Testis (tissue), 2 donors: ENCODE measurements at regions not wholly inside any gene's neighbourhood (a gene's known extent, or its start where the extent isn't known, plus 50 kb on each side); places are given as distances from the start of the nearest gene placed in this dataset.

Source experiments
- DNase-seq: peaks from one replicate; pipeline ENCODE4 v3.0.0-alpha.2; 2019
- H3K27ac ChIP-seq, 2 donors: fragments of 200-600 bp; sonication (generic); one replicate each; pipeline ENCODE4 v1.5.1; 2019
- H3K27me3 ChIP-seq: fragments of 200-600 bp; sonication (generic); one replicate; pipeline ENCODE4 v1.5.1; 2019
- H3K36me3 ChIP-seq: fragments of 200-600 bp; sonication (generic); one replicate; pipeline ENCODE4 v1.5.1; 2017; ENCODE audit warnings: low read depth; ENCODE audit errors: missing control alignments
- H3K4me1 ChIP-seq: fragments of 200-600 bp; sonication (generic); one replicate; pipeline ENCODE4 v1.5.1; 2019
- H3K4me3 ChIP-seq, 2 donors: fragments of 200-600 bp; sonication (generic); one replicate each; pipeline ENCODE4 v1.5.1; 2017 to 2019
- H3K9me3 ChIP-seq: fragments of 200-600 bp; sonication (generic); one replicate; pipeline ENCODE4 v1.5.1; 2017
- CTCF ChIP-seq, 3 experiments: fragments of 450-650 bp in 2 of 3; fragments of 200-600 bp in 1 of 3; sonication (generic) in 1 of 3; IDR thresholded peaks; one replicate each; pipeline ENCODE4 v1.5.1; 2016 to 2019; ENCODE audit warnings: antibody characterized with exemption in 3 of 3, mild to moderate bottlenecking in 2 of 3, moderate library complexity in 1 of 3
- POLR2A ChIP-seq: fragments of 450-650 bp; IDR thresholded peaks from one replicate; pipeline ENCODE4 v1.6.1; 2017; ENCODE audit warnings: antibody characterized with exemption, mild to moderate bottlenecking, moderate library complexity
- WGBS, 2 donors: methylation state at CpG; one replicate each; pipeline ENCODE4 v1.1.5; 2018; 5-methylcytosine and 5-hydroxymethylcytosine counted together
- intact Hi-C: fragments of 100-400 bp; cut with DNase I; formaldehyde crosslinking; loops from one replicate; pipeline ENCODE4 v1.15.1; 2023; ENCODE audit warnings: low total_unique reads

GRCh38 chr10:114753126-114753525 is 68.5 kb upstream of the FHIP2A start:
- H3K27ac ChIP-seq: no peak overlapping the region
- WGBS, 2 donors: 78 to 83% methylated on average over 5 of the region's 5 CpGs
- H3K27me3 ChIP-seq: no peaks in the 10 kb centered on the region
- intact Hi-C loops: no loop called here
- TF ChIP-seq CTCF (IDR thresholded peaks at IDR 0.05): no peak
- no peak for TF ChIP-seq POLR2A
- no peak for DNase-seq
- no peaks in the 10 kb centered on the region for H3K9me3 ChIP-seq
- no peaks in the 10 kb centered on the region for H3K36me3 ChIP-seq
- no peaks in the 10 kb centered on the region for H3K4me1 ChIP-seq
- H3K4me3 ChIP-seq: no peak overlapping the region

- DNase-seq: no peak
- 72 to 80% methylated on average over 15 of the region's 15 CpGs for WGBS, 2 donors
- intact Hi-C loops: no loop called here
Observed at GRCh38 chr10:114754445-114755320, 66.9 kb upstream of the FHIP2A start.

GRCh38 chr10:114755537-114755936 is 66.0 kb upstream of the FHIP2A start:
- Histone ChIP-seq H3K4me1 (no peaks in the 10 kb centered on the region), H3K4me3 (no peak overlapping the region), H3K27ac (no peak overlapping the region), H3K36me3 (no peaks in the 10 kb centered on the region), H3K27me3 (no peaks in the 10 kb centered on the region), H3K9me3 (no peaks in the 10 kb centered on the region)
- DNase-seq: no peak
- intact Hi-C loops: no loop called here
- no peak for TF ChIP-seq POLR2A
- TF ChIP-seq CTCF (IDR thresholded peaks at IDR 0.05): no peak
- WGBS, 2 donors: 83 to 96% methylated on average over 7 of the region's 7 CpGs

More at GRCh38 chr10:114754445-114755320, 66.9 kb upstream of the FHIP2A start:
- no peaks in the 10 kb centered on the region for H3K9me3 ChIP-seq
- no peaks in the 10 kb centered on the region for H3K27me3 ChIP-seq
- H3K4me1 ChIP-seq: no peaks in the 10 kb centered on the region
- H3K4me3 ChIP-seq: no peak overlapping the region
- H3K27ac ChIP-seq: no peak overlapping the region
- no peaks in the 10 kb centered on the region for H3K36me3 ChIP-seq
- TF ChIP-seq CTCF (IDR thresholded peaks at IDR 0.05) (no peak), POLR2A (no peak)

GRCh38 chr10:114758331-114758730 is 63.2 kb upstream of the FHIP2A start:
- no peaks in the 10 kb centered on the region for H3K36me3 ChIP-seq
- H3K9me3 ChIP-seq: no peaks in the 10 kb centered on the region
- WGBS, 2 donors: 69 to 71% methylated on average over 1 of the region's 1 CpG
- no peak for TF ChIP-seq POLR2A
- no peak for TF ChIP-seq CTCF (IDR thresholded peaks at IDR 0.05)
- no peaks in the 10 kb centered on the region for H3K27me3 ChIP-seq
- H3K4me1 ChIP-seq: no peaks in the 10 kb centered on the region
- no peak overlapping the region for H3K4me3 ChIP-seq
- H3K27ac ChIP-seq: no peak overlapping the region
- intact Hi-C loops: no loop called here
- no peak for DNase-seq
